Heart left ventricle (tissue), 16 donors: ENCODE measurements at regions not wholly inside any gene's neighbourhood (a gene's known extent, or its start where the extent isn't known, plus 50 kb on each side); places are given as distances from the start of the nearest gene placed in this dataset.

Source experiments
- ATAC-seq, 4 donors: fragments of 200-7000 bp; cut with Tn5 transposase; one replicate each; pipeline ENCODE4 v1.9.1; 2020 to 2022; ENCODE audit warnings: moderate library complexity in 4 of 4, mild to moderate bottlenecking in 3 of 4, moderate number of reproducible peaks in 1 of 4
- DNase-seq, 5 donors: peaks; one replicate each; pipeline ENCODE4 v3.0.0-alpha.2; 2020
- H3K27ac ChIP-seq, 12 donors: fragments of 200-600 bp; sonication (generic) in 4 of 12; one replicate each; pipeline versions ENCODE4 v1.5.0 to v1.8.0; 2016 to 2022; ENCODE audit warnings: mild to moderate bottlenecking in 2 of 12
- H3K27me3 ChIP-seq, 9 donors: fragments of 200-600 bp; sonication (generic) in 2 of 9; one replicate each; pipeline versions ENCODE4 v1.5.1 to v1.8.0; 2016 to 2022; ENCODE audit warnings: mild to moderate bottlenecking in 3 of 9
- H3K36me3 ChIP-seq, 9 donors: fragments of 200-600 bp; sonication (generic) in 2 of 9; one replicate each; pipeline versions ENCODE4 v1.5.0 to v1.8.0; 2018 to 2022; ENCODE audit warnings: mild to moderate bottlenecking in 2 of 9
- H3K4me1 ChIP-seq, 12 donors: fragments of 200-600 bp; sonication (generic) in 4 of 12; one replicate each; pipeline versions ENCODE4 v1.5.0 to v1.8.0; 2016 to 2022; ENCODE audit warnings: mild to moderate bottlenecking in 3 of 12
- H3K4me3 ChIP-seq, 12 donors: fragments of 200-600 bp; sonication (generic) in 4 of 12; one replicate each; pipeline versions ENCODE4 v1.5.0 to v1.8.0; 2017 to 2022; ENCODE audit warnings: mild to moderate bottlenecking in 9 of 12, moderate library complexity in 4 of 12
- H3K9me3 ChIP-seq, 12 donors: fragments of 200-600 bp; sonication (generic) in 4 of 12; one replicate each; pipeline versions ENCODE4 v1.5.0 to v1.8.0; 2016 to 2022; ENCODE audit warnings: mild to moderate bottlenecking in 1 of 12
- CTCF ChIP-seq, 12 donors: fragments of 200-600 bp; sonication (generic) in 4 of 12; IDR thresholded peaks; one replicate each; pipeline versions ENCODE4 v1.5.0 to v1.8.0; 2018 to 2022; ENCODE audit warnings: antibody characterized with exemption in 12 of 12, mild to moderate bottlenecking in 5 of 12
- POLR2A ChIP-seq, 2 donors: fragments of 450-650 bp; IDR thresholded peaks; one replicate each; pipeline ENCODE4 v1.6.1; 2017; ENCODE audit warnings: antibody characterized with exemption in 2 of 2, mild to moderate bottlenecking in 2 of 2, moderate library complexity in 2 of 2
- WGBS, 4 donors: extraction: QIAGEN DNeasy Blood & Tissue Kit in 2 of 4; methylation state at CpG; one replicate each; pipeline versions ENCODE4 v1.1.5 to v1.1.7; 2013 to 2018; 5-methylcytosine and 5-hydroxymethylcytosine counted together
- intact Hi-C, 10 donors: fragments of 100-400 bp; cut with DNase I; formaldehyde crosslinking; loops; one replicate each; pipeline versions ENCODE4 v1.11.1 to v1.14.2; 2022
- donor health status: ischemic (EF 13 %, LVEDD 7.1; RV severe dilation, severe dysfunction).
- donor health status: healthy with polysubstance abuse.
- donor health status: DM: no; HTN: yes; CAD: no.
- donor health status: DM: no; HTN: no; CAD: no.
- donor health status: ischemic (EF 25% LVEDD 6.9; RV normal size, moderate dysfunction).
- donor health status: ischemic (EF 25% LVEDD 5.7; RV mildly dilated, moderate dysfunction).
- donor health status: healthy.
- donor health status: DM: yes; HTN: yes; CAD: no.
- donor health status: ischemic (EF 35%, LVEDD 5.7; RV mildly dilated, moderate dysfunction).
- donor health status: nonischemic (EF 11% LVEDD 7.7; RV severe dilation, severe dysfunction).
- donor health status: DM: yes; HTN: yes; CAD: no.
- donor health status: PGD.
- donor health status: ischemic (EF 29% LVEDD 5.4; RV normal size, mild dysfunction).
- donor health status: nonischemic (EF 23%, LVEDD 6.1; RV moderate dilation, normal function).

GRCh38 chr2:128545829-128546228, 227.2 kb upstream of the HS6ST1 start:
- H3K9me3 ChIP-seq: no peaks in the 10 kb centered on the region
- H3K4me1 ChIP-seq: no peaks in the 10 kb centered on the region
- no peak for TF ChIP-seq POLR2A (IDR thresholded peaks at IDR 0.05)
- no peak for TF ChIP-seq CTCF (IDR thresholded peaks at IDR 0.05)
- intact Hi-C loops: no loop called here
- H3K27ac ChIP-seq: no peak overlapping the region
- 95 to 97% (median 96%) methylated on average over 7 of the region's 7 CpGs for WGBS, 4 donors
- ATAC-seq: no peak
- no peaks in the 10 kb centered on the region for H3K27me3 ChIP-seq
- no peaks in the 10 kb centered on the region for H3K36me3 ChIP-seq
- H3K4me3 ChIP-seq: no peak overlapping the region
- DNase-seq: no peak

GRCh38 chr2:128547667-128548066, 229.0 kb upstream of the HS6ST1 start:
- ATAC-seq: no peak
- intact Hi-C loops: no loop called here
- WGBS, 4 donors: 52 to 76% (median 71%) methylated on average over 3 of the region's 3 CpGs
- Histone ChIP-seq H3K27ac (no peak overlapping the region), H3K9me3 (no peaks in the 10 kb centered on the region), H3K4me1 (peaks cover 0 to 4% (median 0%) of the 10 kb centered on the region in 12 donors), H3K4me3 (no peak overlapping the region), H3K27me3 (no peaks in the 10 kb centered on the region), H3K36me3 (no peaks in the 10 kb centered on the region)
- no peak for DNase-seq
- TF ChIP-seq CTCF (IDR thresholded peaks at IDR 0.05) (no peak), POLR2A (IDR thresholded peaks at IDR 0.05) (no peak)

- no peak for TF ChIP-seq CTCF (IDR thresholded peaks at IDR 0.05)
- no peak for TF ChIP-seq POLR2A (IDR thresholded peaks at IDR 0.05)
These were observed 229.8 kb upstream of the HS6ST1 start for GRCh38 chr2:128548461-128548891.

GRCh38 chr2:128549094-128549493, 230.4 kb upstream of the HS6ST1 start:
- intact Hi-C loops: no loop called here

More at GRCh38 chr2:128548461-128548891, 229.8 kb upstream of the HS6ST1 start:
- ATAC-seq (no peak), DNase-seq (peak in 1 of 5 donors; percentile 18)
- H3K4me3 ChIP-seq: no peak overlapping the region
- intact Hi-C loops: no loop called here
- WGBS, 4 donors: 94 to 99% (median 96%) methylated on average over 6 to 9 of the region's 9 CpGs
- peaks cover 0 to 6% (median 0%) of the 10 kb centered on the region in 12 donors for H3K4me1 ChIP-seq
- no peaks in the 10 kb centered on the region for H3K9me3 ChIP-seq
- H3K27me3 ChIP-seq: no peaks in the 10 kb centered on the region
- H3K27ac ChIP-seq: no peak overlapping the region
- H3K36me3 ChIP-seq: no peaks in the 10 kb centered on the region

More at GRCh38 chr2:128549094-128549493, 230.4 kb upstream of the HS6ST1 start:
- no peak for DNase-seq
- H3K4me3 ChIP-seq: no peak overlapping the region
- peaks cover 0 to 6% (median 0%) of the 10 kb centered on the region in 12 donors for H3K4me1 ChIP-seq
- ATAC-seq: no peak
- no peak overlapping the region for H3K27ac ChIP-seq
- no peaks in the 10 kb centered on the region for H3K9me3 ChIP-seq
- TF ChIP-seq POLR2A (IDR thresholded peaks at IDR 0.05) (no peak), CTCF (IDR thresholded peaks at IDR 0.05) (no peak)
- WGBS, 4 donors: 86 to 96% (median 90%) methylated on average over 5 of the region's 5 CpGs
- no peaks in the 10 kb centered on the region for H3K27me3 ChIP-seq
- H3K36me3 ChIP-seq: no peaks in the 10 kb centered on the region
